HEK293 (cell line): ENCODE measurements at regions not wholly inside any gene's neighbourhood (a gene's known extent, or its start where the extent isn't known, plus 50 kb on each side); places are given as distances from the start of the nearest gene placed in this dataset.
"Not testable (repeated sequence)": the region's sequence is repeated elsewhere in the genome, so short reads cannot be mapped to it uniquely, and the experiment has no call there.

Experiments
- CTCF ChIA-PET: fragments of 350-600 bp; formaldehyde crosslinking; extraction: SDS; loops from one replicate; lab custom pipeline; 2021; ENCODE audit warnings: antibody characterized with exemption; lab: Yijun Ruan, JAX
- POLR2A ChIA-PET: fragments of 300-600 bp; formaldehyde crosslinking; extraction: SDS; loops from one replicate; lab custom pipeline; 2020; ENCODE audit warnings: antibody characterized with exemption, inconsistent platforms; lab: Yijun Ruan, JAX
- H3K27ac ChIP-seq: fragments of 200-500 bp; sonication (Bioruptor generic); 2 replicates; pipeline ENCODE4 v1.5.1; 2014; ENCODE audit warnings: low read depth, low read length, control low read depth, inconsistent platforms; ENCODE audit errors: extremely low read depth
- H3K36me3 ChIP-seq, 2 experiments: fragments of 200-500 bp in 1 of 2; sonication (Bioruptor generic) in 1 of 2; 1 replicate in 1 of 2; 2 replicates in 1 of 2; pipeline ENCODE4 v1.5.1; 2014 to 2017; ENCODE audit warnings: inconsistent platforms in 2 of 2, low read length in 2 of 2; ENCODE audit not compliant: control insufficient read depth in 2 of 2, insufficient read depth in 1 of 2
- H3K4me1 ChIP-seq: fragments of 200-500 bp; sonication (Bioruptor generic); 2 replicates; pipeline ENCODE4 v1.5.1; 2014; ENCODE audit warnings: mild to moderate bottlenecking, low read length, inconsistent platforms; ENCODE audit not compliant: control insufficient read depth, insufficient read depth
- H3K4me3 ChIP-seq: 2 replicates; pipeline ENCODE4 v1.5.1; 2011; ENCODE audit warnings: low read depth, mild to moderate bottlenecking, control low read depth, low read length, moderate library complexity
- H3K9me3 ChIP-seq: fragments of 200-500 bp; sonication (Bioruptor generic); 2 replicates; pipeline ENCODE4 v1.5.1; 2014; ENCODE audit warnings: low read depth, low read length, inconsistent platforms; ENCODE audit not compliant: control insufficient read depth, insufficient read depth
- GLIS2 ChIP-seq: fragments of 450-650 bp; formaldehyde crosslinking; IDR thresholded peaks from 2 replicates; pipeline ENCODE4 v1.5.1; 2016; ENCODE audit warnings: missing biosample characterization, missing genetic modification characterization
- IKZF3 ChIP-seq: fragments of 450-650 bp; IDR thresholded peaks from 2 replicates; pipeline ENCODE4 v1.5.0; 2018; ENCODE audit warnings: missing biosample characterization, mild to moderate bottlenecking, missing genetic modification characterization, moderate library complexity
- KLF9 ChIP-seq: fragments of 450-650 bp; formaldehyde crosslinking; IDR thresholded peaks from 2 replicates; pipeline ENCODE4 v1.5.1; 2016; ENCODE audit warnings: missing biosample characterization, missing genetic modification characterization, low read depth
- MZF1 ChIP-seq: fragments of 450-650 bp; formaldehyde crosslinking; IDR thresholded peaks from 2 replicates; pipeline ENCODE4 v1.5.1; 2017; ENCODE audit warnings: missing biosample characterization, missing genetic modification characterization, borderline replicate concordance
- PRDM1 ChIP-seq: fragments of 450-650 bp; formaldehyde crosslinking; IDR thresholded peaks from 2 replicates; pipeline ENCODE4; 2016; ENCODE audit warnings: missing biosample characterization, missing genetic modification characterization
- REST ChIP-seq: fragments of 450-650 bp; formaldehyde crosslinking; IDR thresholded peaks from 2 replicates; pipeline ENCODE4 v1.5.1; 2016; ENCODE audit warnings: missing biosample characterization, missing genetic modification characterization
- SCRT1 ChIP-seq: fragments of 450-650 bp; formaldehyde crosslinking; IDR thresholded peaks from 2 replicates; pipeline ENCODE4 v1.5.1; 2016; ENCODE audit warnings: missing biosample characterization, missing genetic modification characterization, borderline replicate concordance
- SCRT2 ChIP-seq: fragments of 450-650 bp; formaldehyde crosslinking; IDR thresholded peaks from 2 replicates; pipeline ENCODE4 v1.5.1; 2016; ENCODE audit warnings: missing biosample characterization, missing genetic modification characterization
- SP2 ChIP-seq: fragments of 450-650 bp; formaldehyde crosslinking; IDR thresholded peaks from 2 replicates; pipeline ENCODE4 v1.5.1; 2016; ENCODE audit warnings: missing biosample characterization, missing genetic modification characterization
- ZBTB44 ChIP-seq: fragments of 450-650 bp; IDR thresholded peaks from 2 replicates; pipeline ENCODE4 v1.5.1; 2018; ENCODE audit warnings: missing biosample characterization, mild to moderate bottlenecking, missing genetic modification characterization
- ZFP37 ChIP-seq: fragments of 450-650 bp; formaldehyde crosslinking; IDR thresholded peaks from 2 replicates; pipeline ENCODE4 v1.5.1; 2016; ENCODE audit warnings: missing biosample characterization, missing genetic modification characterization
- ZFP41 ChIP-seq: fragments of 450-650 bp; formaldehyde crosslinking; IDR thresholded peaks from 2 replicates; pipeline ENCODE4 v1.5.1; 2016; ENCODE audit warnings: missing biosample characterization, missing genetic modification characterization, borderline replicate concordance
- ZNF114 ChIP-seq: fragments of 450-650 bp; formaldehyde crosslinking; IDR thresholded peaks from 2 replicates; pipeline ENCODE4 v1.5.0; 2017; ENCODE audit warnings: missing biosample characterization, missing genetic modification characterization
- ZNF121 ChIP-seq: fragments of 450-650 bp; formaldehyde crosslinking; IDR thresholded peaks from 2 replicates; pipeline ENCODE4 v1.5.1; 2016; ENCODE audit warnings: missing biosample characterization, missing genetic modification characterization
- ZNF138 ChIP-seq: fragments of 450-650 bp; formaldehyde crosslinking; IDR thresholded peaks from 2 replicates; pipeline ENCODE4 v1.5.1; 2016; ENCODE audit warnings: missing biosample characterization, missing genetic modification characterization, borderline replicate concordance
- ZNF155 ChIP-seq: fragments of 450-650 bp; formaldehyde crosslinking; IDR thresholded peaks from 2 replicates; pipeline ENCODE4 v1.5.1; 2016; ENCODE audit warnings: missing biosample characterization, missing genetic modification characterization
- ZNF366 ChIP-seq: fragments of 450-650 bp; formaldehyde crosslinking; conservative IDR thresholded peaks from 2 replicates; pipeline ENCODE4 v1.5.1; 2016; ENCODE audit warnings: missing biosample characterization, missing genetic modification characterization
- ZNF391 ChIP-seq: fragments of 450-650 bp; formaldehyde crosslinking; IDR thresholded peaks from 2 replicates; pipeline ENCODE4 v1.5.1; 2016; ENCODE audit warnings: low read depth, missing biosample characterization, missing genetic modification characterization, borderline replicate concordance
- ZSCAN16 ChIP-seq: fragments of 450-650 bp; formaldehyde crosslinking; IDR thresholded peaks from 2 replicates; pipeline ENCODE4 v1.5.1; 2016; ENCODE audit warnings: missing biosample characterization, missing genetic modification characterization

DNA sequence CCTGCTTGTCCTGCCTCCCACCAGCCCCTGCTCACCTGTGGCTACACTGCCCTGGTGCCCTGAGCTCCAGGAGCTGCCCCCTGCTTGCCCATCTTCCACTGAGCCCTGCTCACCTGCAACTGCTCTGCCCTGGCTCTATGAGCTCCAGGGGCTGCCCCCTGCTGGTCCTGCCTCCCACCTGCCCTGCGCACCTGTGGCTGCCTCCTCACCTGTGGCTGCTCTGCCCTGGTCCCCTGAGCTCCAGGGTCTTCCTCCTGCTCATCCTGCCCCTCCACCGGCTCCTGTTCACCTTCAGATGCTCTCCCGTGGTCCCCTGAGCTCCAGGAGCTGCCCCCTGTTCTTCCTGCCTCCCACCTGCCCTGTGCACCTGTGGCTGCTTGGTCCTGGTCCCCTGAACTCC is 247.6 kb downstream of the TMEM121 start:
- ChIA-PET CTCF (interaction anchor here (0.7 kb wide), 1 partner anchor 216 kb away, joined by 4 read pairs; no protein-coding TSS in a partner anchor), POLR2A (no interaction called here)
- H3K4me1 ChIP-seq = no peaks in the 10 kb centered on the region

GRCh38 chr14:105774585-105775348 is 248.4 kb downstream of the TMEM121 start:
- POLR2A ChIA-PET, H3K27ac ChIP-seq, H3K9me3 ChIP-seq, H3K4me3 ChIP-seq, CTCF ChIA-PET: not testable (repeated sequence)
- peak; percentile 82 for TF ChIP-seq REST (tag by site-specific recombination)
- TF ChIP-seq, all 188 proteins: peak for 1; not testable (repeated sequence) for 187
- H3K4me1 ChIP-seq, H3K36me3 ChIP-seq: not testable (repeated sequence)

More for the DNA sequence above, 247.6 kb downstream of the TMEM121 start:
- no peak overlapping the region for H3K27ac ChIP-seq
- no peak overlapping the region for H3K4me3 ChIP-seq
- H3K9me3 ChIP-seq = no peaks in the 10 kb centered on the region
- no peaks in the 10 kb centered on the region for H3K36me3 ChIP-seq
- TF ChIP-seq IKZF3 (tag by site-specific recombination) (no peak), SCRT2 (tag by site-specific recombination) (peak; percentile 82), ZFP37 (tag by site-specific recombination) (no peak), ZNF155 (tag by site-specific recombination) (no peak), SCRT1 (tag by site-specific recombination) (peak; percentile 98)

DNA sequence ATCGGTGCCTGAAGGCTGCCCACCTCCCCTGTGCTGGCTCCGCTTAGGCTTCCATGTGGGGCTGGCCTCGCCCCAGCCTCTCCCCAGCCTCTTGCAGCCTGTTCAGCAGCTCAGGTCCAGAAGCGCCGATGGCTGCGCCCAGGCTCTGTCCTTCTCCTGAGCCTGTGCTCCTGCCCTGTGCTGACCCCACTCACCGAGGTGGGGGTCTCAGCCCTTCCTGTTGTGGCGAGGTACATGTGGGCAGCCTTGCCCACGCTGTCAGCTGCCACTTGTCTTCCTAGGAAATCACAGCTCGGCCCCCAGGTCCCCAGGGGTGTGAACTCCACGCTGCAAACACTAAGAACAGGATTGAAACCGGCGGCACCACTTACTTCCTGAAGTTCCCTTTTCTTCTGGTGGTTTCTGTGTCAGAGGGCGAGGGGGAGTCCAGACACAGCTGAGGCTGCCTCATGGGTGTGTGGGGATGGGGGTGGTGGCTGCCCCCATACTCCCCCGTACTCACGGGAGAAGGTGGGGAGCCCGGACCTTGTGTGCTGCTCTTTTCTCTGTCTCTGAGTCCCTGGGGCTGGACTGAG is 249.1 kb downstream of the TMEM121 start:
- CTCF ChIA-PET, H3K36me3 ChIP-seq, H3K9me3 ChIP-seq, H3K4me3 ChIP-seq, H3K27ac ChIP-seq, POLR2A ChIA-PET, H3K4me1 ChIP-seq: not testable (repeated sequence)

- H3K36me3 ChIP-seq, H3K4me1 ChIP-seq, H3K4me3 ChIP-seq, H3K9me3 ChIP-seq, CTCF ChIA-PET, H3K27ac ChIP-seq, POLR2A ChIA-PET: not testable (repeated sequence)
These were observed 249.7 kb downstream of the TMEM121 start for GRCh38 chr14:105776112-105776511.

DNA sequence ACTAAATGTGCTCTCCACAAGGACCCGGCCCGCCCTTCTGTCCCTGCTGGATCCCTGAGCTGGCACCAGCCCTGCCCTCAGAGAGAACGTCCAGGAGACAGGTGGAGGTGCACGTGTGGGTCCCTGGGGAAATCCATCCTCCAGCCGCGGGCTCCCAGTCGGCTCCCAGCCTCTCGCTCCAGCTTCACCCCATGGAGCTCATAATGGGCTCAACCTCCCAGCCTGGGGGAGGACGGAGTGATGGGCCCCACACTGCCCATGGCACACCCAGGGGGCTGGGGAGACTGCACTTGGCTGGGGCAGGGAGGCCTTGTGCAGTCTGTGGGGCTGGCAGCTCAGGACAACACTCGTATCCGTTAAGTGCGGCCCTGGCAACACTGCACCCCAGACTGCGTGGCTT is 250.5 kb downstream of the TMEM121 start:
- Histone ChIP-seq H3K36me3 (no peaks in the 10 kb centered on the region), H3K27ac (no peak overlapping the region), H3K4me3 (no peak overlapping the region), H3K4me1 (no peaks in the 10 kb centered on the region), H3K9me3 (no peaks in the 10 kb centered on the region)
- ChIA-PET CTCF (no interaction called here), POLR2A (no interaction called here)
- TF ChIP-seq ZFP41 (tag by site-specific recombination) = no peak
- TF ChIP-seq MZF1 (tag by site-specific recombination) = no peak
- no peak for TF ChIP-seq PRDM1 (tag by site-specific recombination)
- no peak for TF ChIP-seq ZNF114
- no peak for TF ChIP-seq GLIS2 (tag by site-specific recombination)
- TF ChIP-seq ZNF138 (tag by site-specific recombination) = no peak
- no peak for TF ChIP-seq ZNF121 (tag by site-specific recombination)
- TF ChIP-seq KLF9 (tag by site-specific recombination) = no peak
- no peak for TF ChIP-seq ZNF366
- no peak for TF ChIP-seq ZBTB44
- TF ChIP-seq ZNF391 (tag by site-specific recombination) = no peak
- TF ChIP-seq ZSCAN16 = no peak
- TF ChIP-seq SP2 (tag by site-specific recombination) = no peak
